Gastrocnemius medialis (tissue), 4 donors: ENCODE measurements at regions not wholly inside any gene's neighbourhood (a gene's known extent, or its start where the extent isn't known, plus 50 kb on each side); places are given as distances from the start of the nearest gene placed in this dataset.
"Not testable (repeated sequence)": the region's sequence is repeated elsewhere in the genome, so short reads cannot be mapped to it uniquely, and the experiment has no call there.

ENCODE experiments used
- ATAC-seq, 2 donors: fragments of 150-250 bp; one replicate each; pipeline ENCODE4 v1.9.1; 2016
- DNase-seq, 2 donors: peaks; one replicate each; pipeline ENCODE4 v3.0.0-alpha.2; 2019
- H3K27ac ChIP-seq, 4 donors: fragments of 200-600 bp; sonication (generic); 1 replicate in 1 of 4; 2 replicates in 3 of 4; pipeline ENCODE4 v1.5.1; 2016 to 2018; ENCODE audit warnings: mild to moderate bottlenecking in 2 of 4, moderate library complexity in 1 of 4
- H3K27me3 ChIP-seq, 3 donors: fragments of 200-600 bp; sonication (generic) in 2 of 3; 1 replicate in 1 of 3; 2 replicates in 2 of 3; pipeline versions ENCODE4 v1.5.1 to v1.6.0; 2016 to 2019; ENCODE audit warnings: mild to moderate bottlenecking in 1 of 3, moderate library complexity in 1 of 3
- H3K36me3 ChIP-seq, 2 donors: fragments of 200-600 bp; sonication (generic) in 1 of 2; one replicate each; pipeline ENCODE4 v1.5.1; 2017 to 2018
- H3K4me1 ChIP-seq, 2 donors: fragments of 200-600 bp; sonication (generic) in 1 of 2; one replicate each; pipeline ENCODE4 v1.5.1; 2016 to 2017; ENCODE audit warnings: mild to moderate bottlenecking in 2 of 2
- H3K4me3 ChIP-seq, 4 donors: fragments of 200-600 bp; sonication (generic) in 3 of 4; 1 replicate in 1 of 4; 2 replicates in 3 of 4; pipeline ENCODE4 v1.5.1; 2016 to 2019; ENCODE audit warnings: mild to moderate bottlenecking in 2 of 4
- H3K9me3 ChIP-seq, 3 donors: fragments of 200-600 bp; sonication (generic) in 2 of 3; 1 replicate in 1 of 3; 2 replicates in 2 of 3; pipeline ENCODE4 v1.5.1; 2016 to 2019
- CTCF ChIP-seq, 5 experiments: fragments of 450-650 bp in 3 of 5; fragments of 200-600 bp in 2 of 5; sonication (generic) in 2 of 5; IDR thresholded peaks in 4 of 5; conservative IDR thresholded peaks in 1 of 5; 1 replicate in 4 of 5; 2 replicates in 1 of 5; pipeline ENCODE4 v1.5.1; 2016 to 2019; ENCODE audit warnings: antibody characterized with exemption in 5 of 5, mild to moderate bottlenecking in 3 of 5, moderate library complexity in 3 of 5
- POLR2A ChIP-seq, 2 donors: fragments of 450-650 bp; IDR thresholded peaks; one replicate each; pipeline ENCODE4 v1.6.1; 2017; ENCODE audit warnings: antibody characterized with exemption in 2 of 2, mild to moderate bottlenecking in 2 of 2, moderate library complexity in 2 of 2
- in situ Hi-C, 4 donors: fragments of 200-750 bp; cut with MboI; loops; one replicate each; pipeline versions ENCODE4 v1.15.0 to v1.8.0; 2017; ENCODE audit warnings: low sequenced_read_pairs in 4 of 4
- intact Hi-C: fragments of 100-400 bp; cut with DNase I; formaldehyde crosslinking; loops from one replicate; pipeline ENCODE4 v1.15.1; 2023; ENCODE audit warnings: low total_unique reads

- ATAC-seq (no peak), DNase-seq (no peak)
- H3K4me3 ChIP-seq, result no peak overlapping the region
- in situ Hi-C loops (no loop called here), intact Hi-C loops (no loop called here)
- no peaks in the 10 kb centered on the region for H3K36me3 ChIP-seq
- no peak for TF ChIP-seq POLR2A (IDR thresholded peaks at IDR 0.05)
- TF ChIP-seq CTCF (IDR thresholded peaks at IDR 0.05 in 4 of 5, conservative IDR thresholded peaks at IDR 0.05 in 1 of 5), result no peak
- no peaks in the 10 kb centered on the region for H3K27me3 ChIP-seq
- H3K27ac ChIP-seq, result no peak overlapping the region
- H3K4me1 ChIP-seq, result no peaks in the 10 kb centered on the region
- no peaks in the 10 kb centered on the region for H3K9me3 ChIP-seq
Observed at GRCh38 chr4:159698336-159698735, 595.5 kb downstream of the RAPGEF2 start.

- in situ Hi-C loops, result no loop called here
- TF ChIP-seq CTCF (IDR thresholded peaks at IDR 0.05 in 4 of 5, conservative IDR thresholded peaks at IDR 0.05 in 1 of 5), result no peak
- TF ChIP-seq POLR2A (IDR thresholded peaks at IDR 0.05), result no peak
Observed at GRCh38 chr4:159702200-159702599, 599.3 kb downstream of the RAPGEF2 start.

GRCh38 chr4:159705334-159705733 lies 602.5 kb downstream of the RAPGEF2 start:
- Histone ChIP-seq H3K4me1 (no peaks in the 10 kb centered on the region), H3K4me3 (no peak overlapping the region), H3K9me3 (no peaks in the 10 kb centered on the region), H3K36me3 (no peaks in the 10 kb centered on the region), H3K27me3 (no peaks in the 10 kb centered on the region), H3K27ac (no peak overlapping the region)
- no peak for TF ChIP-seq POLR2A (IDR thresholded peaks at IDR 0.05)
- intact Hi-C loops, result no loop called here
- ATAC-seq (no peak), DNase-seq (no peak)
- in situ Hi-C loops, result no loop called here

More at GRCh38 chr4:159702200-159702599, 599.3 kb downstream of the RAPGEF2 start:
- intact Hi-C loops, result no loop called here
- H3K27me3 ChIP-seq, result no peaks in the 10 kb centered on the region
- H3K9me3 ChIP-seq, result no peaks in the 10 kb centered on the region
- H3K27ac ChIP-seq, result no peak overlapping the region
- DNase-seq, result no peak
- H3K4me3 ChIP-seq, result no peak overlapping the region
- H3K4me1 ChIP-seq, result no peaks in the 10 kb centered on the region
- ATAC-seq, result no peak
- H3K36me3 ChIP-seq, result no peaks in the 10 kb centered on the region

GRCh38 chr4:159706704-159707103 lies 603.8 kb downstream of the RAPGEF2 start:
- Histone ChIP-seq H3K27ac (no peak overlapping the region), H3K4me3 (no peak overlapping the region), H3K36me3 (no peaks in the 10 kb centered on the region), H3K9me3 (no peaks in the 10 kb centered on the region), H3K27me3 (no peaks in the 10 kb centered on the region), H3K4me1 (no peaks in the 10 kb centered on the region)
- DNase-seq (no peak), ATAC-seq (no peak)
- intact Hi-C loops, result no loop called here
- TF ChIP-seq POLR2A (IDR thresholded peaks at IDR 0.05) (no peak), CTCF (IDR thresholded peaks at IDR 0.05 in 4 of 5, conservative IDR thresholded peaks at IDR 0.05 in 1 of 5) (no peak)
- in situ Hi-C loops, result no loop called here

GRCh38 chr4:159715180-159715579 lies 612.3 kb downstream of the RAPGEF2 start:
- H3K4me1 ChIP-seq, H3K9me3 ChIP-seq, ATAC-seq, H3K36me3 ChIP-seq, intact Hi-C loops, H3K4me3 ChIP-seq, H3K27ac ChIP-seq, DNase-seq, H3K27me3 ChIP-seq, in situ Hi-C loops: not testable (repeated sequence)

GRCh38 chr4:159719531-159719930 lies 616.7 kb downstream of the RAPGEF2 start:
- ATAC-seq, result no peak
- Histone ChIP-seq H3K27me3 (no peaks in the 10 kb centered on the region), H3K4me3 (no peak overlapping the region), H3K4me1 (no peaks in the 10 kb centered on the region), H3K27ac (no peak overlapping the region), H3K36me3 (no peaks in the 10 kb centered on the region), H3K9me3 (no peaks in the 10 kb centered on the region)
- in situ Hi-C loops, result no loop called here
- intact Hi-C loops, result no loop called here
- no peak for TF ChIP-seq CTCF (IDR thresholded peaks at IDR 0.05 in 4 of 5, conservative IDR thresholded peaks at IDR 0.05 in 1 of 5)
- no peak for DNase-seq
